ENCODE measurements at regions not wholly inside any gene's neighbourhood (a gene's known extent, or its start where the extent isn't known, plus 50 kb on each side); places are given as distances from the start of the nearest gene placed in this dataset.

GRCh38 chr6:147081076-147081609 lies 123.1 kb upstream of the STXBP5 start:
- intact Hi-C loops (cut with DNase I): no loop called here
- DNase-seq: peak; percentile 38

GRCh38 chr6:147087641-147088040 lies 116.6 kb upstream of the STXBP5 start:
- no peak for DNase-seq
- Histone ChIP-seq H3K4me3 (no peak overlapping the region), H3K27me3 (no peaks in the 10 kb centered on the region), H3K27ac (no peak overlapping the region), H3K9me3 (no peaks in the 10 kb centered on the region), H3K36me3 (no peaks in the 10 kb centered on the region), H3K4me1 (no peaks in the 10 kb centered on the region), H3K9ac (ENCODE audit: low read depth in 2 of 2, low read length in 2 of 2) (no peak overlapping the region)
- no peak for TF ChIP-seq CTCF (IDR thresholded peaks at IDR 0.05)
- intact Hi-C loops (cut with DNase I): no loop called here

More at GRCh38 chr6:147081076-147081609, 123.1 kb upstream of the STXBP5 start:
- Histone ChIP-seq H3K9ac (ENCODE audit: low read depth in 2 of 2, low read length in 2 of 2) (no peak overlapping the region), H3K27ac (no peak overlapping the region), H3K27me3 (no peaks in the 10 kb centered on the region), H3K4me3 (no peak overlapping the region), H3K36me3 (no peaks in the 10 kb centered on the region), H3K4me1 (no peaks in the 10 kb centered on the region), H3K9me3 (no peaks in the 10 kb centered on the region)
- no peak for TF ChIP-seq CTCF (IDR thresholded peaks at IDR 0.05)

- no peak overlapping the region for H3K4me3 ChIP-seq
- TF ChIP-seq CTCF (IDR thresholded peaks at IDR 0.05): no peak
- no peak overlapping the region for H3K27ac ChIP-seq
- no peaks in the 10 kb centered on the region for H3K27me3 ChIP-seq
- H3K9ac ChIP-seq (ENCODE audit: low read depth in 2 of 2, low read length in 2 of 2): no peak overlapping the region
- no peak for DNase-seq
- H3K4me1 ChIP-seq: no peaks in the 10 kb centered on the region
- H3K36me3 ChIP-seq: no peaks in the 10 kb centered on the region
- H3K9me3 ChIP-seq: no peaks in the 10 kb centered on the region
- intact Hi-C loops (cut with DNase I): no loop called here
Measured at GRCh38 chr6:147088861-147089260, 115.4 kb upstream of the STXBP5 start.

GRCh38 chr6:147095316-147095715 lies 108.9 kb upstream of the STXBP5 start:
- no peaks in the 10 kb centered on the region for H3K9me3 ChIP-seq
- no peaks in the 10 kb centered on the region for H3K27me3 ChIP-seq
- no peak for TF ChIP-seq CTCF (IDR thresholded peaks at IDR 0.05)
- no peak overlapping the region for H3K27ac ChIP-seq
- no peaks in the 10 kb centered on the region for H3K36me3 ChIP-seq
- H3K4me1 ChIP-seq: no peaks in the 10 kb centered on the region
- H3K9ac ChIP-seq (ENCODE audit: low read depth in 2 of 2, low read length in 2 of 2): no peak overlapping the region
- intact Hi-C loops (cut with DNase I): no loop called here
- DNase-seq: no peak
- no peak overlapping the region for H3K4me3 ChIP-seq

GRCh38 chr6:147099974-147100373 lies 104.2 kb upstream of the STXBP5 start:
- intact Hi-C loops (cut with DNase I): no loop called here
- Histone ChIP-seq H3K4me3 (no peak overlapping the region), H3K27me3 (no peaks in the 10 kb centered on the region), H3K4me1 (no peaks in the 10 kb centered on the region), H3K9me3 (no peaks in the 10 kb centered on the region), H3K27ac (no peak overlapping the region), H3K9ac (ENCODE audit: low read depth in 2 of 2, low read length in 2 of 2) (no peak overlapping the region), H3K36me3 (no peaks in the 10 kb centered on the region)
- no peak for DNase-seq
- no peak for TF ChIP-seq CTCF (IDR thresholded peaks at IDR 0.05)
